ENCODE measurements at regions not wholly inside any gene's neighbourhood (a gene's known extent, or its start where the extent isn't known, plus 50 kb on each side); places are given as distances from the start of the nearest gene placed in this dataset.

- TF ChIP-seq CTCF (IDR thresholded peaks at IDR 0.05 in 8 of 11, conservative IDR thresholded peaks at IDR 0.05 in 3 of 11): no peak
- no peak for TF ChIP-seq POLR2A (IDR thresholded peaks at IDR 0.05)
These were observed 93.4 kb upstream of the CRHR1 start for GRCh38 chr17:45690625-45691275.
